Progenitor cell of endocrine pancreas (in vitro differentiated cells): ENCODE measurements at regions not wholly inside any gene's neighbourhood (a gene's known extent, or its start where the extent isn't known, plus 50 kb on each side); places are given as distances from the start of the nearest gene placed in this dataset.

Experiments used
- DNase-seq: peaks from one replicate; pipeline ENCODE4 v3.0.0; 2021; ENCODE audit warnings: low spot score; ENCODE audit not compliant: unreplicated experiment
- H3K27ac Mint-ChIP-seq: 2 replicates; pipeline ENCODE4 v1.8.0; 2021; ENCODE audit warnings: mild to moderate bottlenecking, moderate library complexity, mixed read lengths
- H3K27me3 Mint-ChIP-seq: 2 replicates; pipeline ENCODE4 v1.8.0; 2021; ENCODE audit warnings: mixed read lengths
- H3K36me3 Mint-ChIP-seq: 2 replicates; pipeline ENCODE4 v1.8.0; 2022; ENCODE audit warnings: mixed read lengths; ENCODE audit not compliant: insufficient read depth
- H3K4me1 Mint-ChIP-seq: 2 replicates; pipeline ENCODE4 v1.8.0; 2021; ENCODE audit warnings: low read depth, mixed read lengths
- H3K4me3 Mint-ChIP-seq: 2 replicates; pipeline ENCODE4 v1.8.0; 2021; ENCODE audit warnings: low read depth, mild to moderate bottlenecking, moderate library complexity, mixed read lengths
- H3K9me3 Mint-ChIP-seq: 2 replicates; pipeline ENCODE4 v1.8.0; 2021; ENCODE audit warnings: low read depth, mixed read lengths
- CTCF ChIP-seq: fragments of 200-600 bp; sonication (generic); IDR thresholded peaks from one replicate; pipeline ENCODE4 v1.5.0; 2021; ENCODE audit warnings: antibody characterized with exemption, mild to moderate bottlenecking; ENCODE audit not compliant: unreplicated experiment

- Mint-ChIP-seq H3K27me3 (peaks cover 7% of the 10 kb centered on the region), H3K27ac (no peak overlapping the region), H3K36me3 (no peaks in the 10 kb centered on the region), H3K4me3 (no peak overlapping the region), H3K4me1 (no peaks in the 10 kb centered on the region), H3K9me3 (no peaks in the 10 kb centered on the region)
- no peak for DNase-seq
- TF ChIP-seq CTCF = no peak
Observed at GRCh38 chr16:6428861-6429260, 903.8 kb upstream of the RBFOX1 start.

- Mint-ChIP-seq H3K27me3 (peaks cover 7% of the 10 kb centered on the region), H3K27ac (no peak overlapping the region), H3K9me3 (no peaks in the 10 kb centered on the region)
Observed at GRCh38 chr16:6427621-6428020, 905.0 kb upstream of the RBFOX1 start.

GRCh38 chr16:6407596-6407995 lies 925.0 kb upstream of the RBFOX1 start:
- H3K4me1 Mint-ChIP-seq = no peaks in the 10 kb centered on the region
- H3K9me3 Mint-ChIP-seq = no peaks in the 10 kb centered on the region
- no peak for DNase-seq
- H3K4me3 Mint-ChIP-seq = no peak overlapping the region
- no peaks in the 10 kb centered on the region for H3K27me3 Mint-ChIP-seq
- TF ChIP-seq CTCF = no peak
- no peak overlapping the region for H3K27ac Mint-ChIP-seq
- H3K36me3 Mint-ChIP-seq = no peaks in the 10 kb centered on the region

More at GRCh38 chr16:6427621-6428020, 905.0 kb upstream of the RBFOX1 start:
- H3K4me3 Mint-ChIP-seq = no peak overlapping the region
- no peaks in the 10 kb centered on the region for H3K36me3 Mint-ChIP-seq
- DNase-seq = no peak
- no peak for TF ChIP-seq CTCF
- H3K4me1 Mint-ChIP-seq = no peaks in the 10 kb centered on the region

GRCh38 chr16:6406028-6406427 lies 926.6 kb upstream of the RBFOX1 start:
- no peaks in the 10 kb centered on the region for H3K27me3 Mint-ChIP-seq
- no peak for TF ChIP-seq CTCF
- no peak for DNase-seq
- no peaks in the 10 kb centered on the region for H3K36me3 Mint-ChIP-seq
- no peak overlapping the region for H3K27ac Mint-ChIP-seq
- H3K9me3 Mint-ChIP-seq = no peaks in the 10 kb centered on the region
- no peaks in the 10 kb centered on the region for H3K4me1 Mint-ChIP-seq
- no peak overlapping the region for H3K4me3 Mint-ChIP-seq

- H3K4me1 Mint-ChIP-seq = no peaks in the 10 kb centered on the region
- no peak overlapping the region for H3K4me3 Mint-ChIP-seq
- no peak for TF ChIP-seq CTCF
- no peak for DNase-seq
- no peaks in the 10 kb centered on the region for H3K36me3 Mint-ChIP-seq
- H3K9me3 Mint-ChIP-seq = peaks cover 6% of the 10 kb centered on the region
- H3K27me3 Mint-ChIP-seq = peaks cover 2% of the 10 kb centered on the region
- no peak overlapping the region for H3K27ac Mint-ChIP-seq
Observed at GRCh38 chr16:6382924-6383459, 949.7 kb upstream of the RBFOX1 start.
